Brain microvascular endothelial cell (primary cell): ENCODE measurements at regions not wholly inside any gene's neighbourhood (a gene's known extent, or its start where the extent isn't known, plus 50 kb on each side); places are given as distances from the start of the nearest gene placed in this dataset.

Source experiments
- DNase-seq: peaks from one replicate; pipeline ENCODE4 v3.0.0-alpha.2; 2020
- H3K27ac ChIP-seq: fragments of 250-450 bp; sonication (Bioruptor Pico); 2 replicates; pipeline ENCODE4 v1.5.1; 2020; ENCODE audit warnings: mild to moderate bottlenecking, moderate library complexity
- H3K27me3 ChIP-seq: fragments of 250-450 bp; sonication (Bioruptor Pico); replicated peaks from 2 replicates; pipeline ENCODE4 v1.5.1; 2020; ENCODE audit warnings: mild to moderate bottlenecking
- H3K36me3 ChIP-seq: fragments of 250-450 bp; sonication (Bioruptor Pico); replicated peaks from 2 replicates; pipeline ENCODE4 v1.5.1; 2020; ENCODE audit warnings: mild to moderate bottlenecking
- H3K4me3 ChIP-seq: 2 replicates; pipeline ENCODE4 v1.5.1; 2011; ENCODE audit warnings: low read depth, mild to moderate bottlenecking, control low read depth, low read length, moderate library complexity
- CTCF ChIP-seq: IDR thresholded peaks from 2 replicates; pipeline ENCODE4 v1.5.1; 2011; ENCODE audit warnings: low read depth, mild to moderate bottlenecking, moderate library complexity, low read length, control low read depth, inconsistent platforms; ENCODE audit errors: missing control alignments
- in situ Hi-C: cut with HindIII; loops from 2 replicates; pipeline ENCODE4 v1.10.0; 2017; ENCODE audit warnings: low sequenced_read_pairs, low pct_ligation_motif_present

DNA sequence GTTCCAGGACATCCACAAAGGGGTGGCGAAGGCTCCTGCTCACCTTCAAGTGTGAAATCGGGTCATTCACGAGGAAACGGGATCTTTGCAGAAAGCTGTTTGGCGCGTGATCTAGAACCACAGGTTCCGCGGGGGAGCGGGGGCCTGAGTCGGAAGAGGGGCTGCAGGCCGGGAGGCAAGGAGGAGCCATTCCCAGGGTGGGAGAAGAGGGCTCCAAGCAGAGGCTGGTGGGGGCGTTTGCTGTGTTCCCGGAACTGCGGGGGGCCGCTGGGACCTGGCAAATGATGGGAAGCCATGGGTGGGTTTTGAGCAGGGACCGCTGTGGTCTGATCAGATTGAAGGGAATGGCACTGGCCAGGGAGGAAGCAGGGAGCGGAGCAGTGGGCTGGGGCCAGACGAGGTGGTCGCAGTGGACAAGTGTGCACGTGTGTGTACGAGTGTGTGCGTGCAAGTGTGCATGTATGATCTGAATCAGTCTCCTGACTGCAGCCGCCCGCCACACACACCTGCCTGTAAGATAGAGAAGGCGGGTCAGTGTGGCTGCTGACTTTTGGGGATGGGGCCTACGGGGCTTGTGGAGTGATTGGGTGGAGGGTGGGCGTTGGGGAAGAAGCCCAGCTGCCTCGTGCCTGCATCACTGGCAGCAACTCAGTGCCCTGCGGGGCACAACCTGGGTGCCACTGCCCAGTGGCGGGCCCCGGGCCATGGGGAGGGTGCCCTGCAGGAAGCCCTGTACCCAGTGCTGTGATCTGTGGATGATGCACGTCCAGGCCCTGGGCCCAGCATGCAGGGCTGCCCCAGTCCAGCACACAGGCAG, 141.9 kb downstream of the KIF26A start:
- DNase-seq, result no peak
- Histone ChIP-seq H3K27ac (no peak overlapping the region), H3K27me3 (no peaks in the 10 kb centered on the region), H3K36me3 (no peaks in the 10 kb centered on the region), H3K4me3 (no peak overlapping the region)
- TF ChIP-seq CTCF, result no peak
- in situ Hi-C loops, result no loop called here

GRCh38 chr14:104280902-104281767, 142.7 kb downstream of the KIF26A start:
- Histone ChIP-seq H3K27me3 (no peaks in the 10 kb centered on the region), H3K36me3 (no peaks in the 10 kb centered on the region), H3K4me3 (no peak overlapping the region), H3K27ac (no peak overlapping the region)
- in situ Hi-C loops, result no loop called here
- no peak for DNase-seq
- no peak for TF ChIP-seq CTCF

DNA sequence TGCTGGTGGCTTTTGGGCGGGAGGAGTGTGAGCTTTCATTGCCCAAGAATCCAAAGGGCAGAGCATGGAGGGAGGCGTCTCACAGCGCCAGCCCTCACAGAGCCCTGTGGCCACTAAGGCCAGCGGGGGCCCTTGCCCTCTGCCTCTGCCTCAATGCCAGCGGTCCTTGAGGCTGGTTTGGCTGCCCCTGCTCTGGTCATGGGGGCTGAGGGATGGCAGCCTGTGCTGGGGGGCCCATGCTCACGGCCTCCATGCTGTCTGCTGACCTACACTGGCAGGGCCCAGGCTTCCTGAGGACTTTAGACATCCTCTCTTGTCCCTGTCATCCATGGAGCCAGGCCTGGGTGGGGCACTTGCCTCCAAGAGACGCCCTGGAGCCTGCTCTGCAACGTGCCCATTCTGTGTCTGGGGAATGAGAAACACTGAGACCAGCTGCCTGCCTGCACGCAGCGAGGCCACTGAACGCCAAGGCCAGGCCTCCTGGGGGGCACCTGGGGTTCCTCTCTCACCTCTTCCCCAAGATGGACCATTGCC, 143.4 kb downstream of the KIF26A start:
- Histone ChIP-seq H3K36me3 (no peaks in the 10 kb centered on the region), H3K27me3 (no peaks in the 10 kb centered on the region), H3K4me3 (no peak overlapping the region), H3K27ac (no peak overlapping the region)
- in situ Hi-C loops, result no loop called here
- no peak for TF ChIP-seq CTCF
- no peak for DNase-seq

GRCh38 chr14:104282332-104283196, 144.2 kb downstream of the KIF26A start:
- H3K27me3 ChIP-seq, result no peaks in the 10 kb centered on the region
- no peak for DNase-seq
- TF ChIP-seq CTCF, result no peak
- in situ Hi-C loops, result no loop called here
- H3K36me3 ChIP-seq, result no peaks in the 10 kb centered on the region
- no peak overlapping the region for H3K4me3 ChIP-seq
- H3K27ac ChIP-seq, result no peak overlapping the region

- Histone ChIP-seq H3K4me3 (no peak overlapping the region), H3K27me3 (no peaks in the 10 kb centered on the region), H3K27ac (no peak overlapping the region), H3K36me3 (no peaks in the 10 kb centered on the region)
- DNase-seq, result no peak
- in situ Hi-C loops, result no loop called here
- TF ChIP-seq CTCF, result no peak
These were observed 145.1 kb downstream of the KIF26A start for GRCh38 chr14:104283197-104284106.
